K562 (cell line): ENCODE measurements at regions not wholly inside any gene's neighbourhood (a gene's known extent, or its start where the extent isn't known, plus 50 kb on each side); places are given as distances from the start of the nearest gene placed in this dataset.

Experiments
- ETV1 ChIP-seq: fragments of 450-650 bp; conservative IDR thresholded peaks from 2 replicates; pipeline ENCODE4 v1.6.1; 2016; ENCODE audit warnings: missing genetic modification characterization, control low read depth, low read depth, missing compliant biosample characterization
- THRA ChIP-seq: fragments of 450-650 bp; IDR thresholded peaks from 2 replicates; pipeline ENCODE4 v1.6.1; 2017; ENCODE audit warnings: mild to moderate bottlenecking, moderate library complexity
- VEZF1 ChIP-seq: fragments of 200-800 bp; sonication (Bioruptor generic); IDR thresholded peaks from 2 replicates; pipeline ENCODE4 v1.6.1; 2017; ENCODE audit warnings: missing genetic modification characterization, missing compliant biosample characterization
- ZNF830 ChIP-seq: fragments of 250-450 bp; sonication (Bioruptor Pico); IDR thresholded peaks from 2 replicates; pipeline ENCODE4 v1.5.0; 2021; ENCODE audit warnings: mild to moderate bottlenecking
- TF ChIP-seq, protein P1 (sequence below): sonication (generic); formaldehyde crosslinking; IDR thresholded peaks from 2 replicates; pipeline ENCODE4 v1.8.0; 2022; ENCODE audit warnings: mild to moderate bottlenecking, missing genetic modification reagents
- TF ChIP-seq, protein P2 (sequence below), 3 experiments: fragments of 200-800 bp in 1 of 3; fragments of 250-450 bp in 1 of 3; fragments of 450-650 bp in 1 of 3; sonication (Bioruptor Pico) in 1 of 3; sonication (Bioruptor generic) in 1 of 3; formaldehyde crosslinking in 1 of 3; IDR thresholded peaks; 2 replicates each; pipeline versions ENCODE4 v1.6.1 to v1.8.0; 2016 to 2022; ENCODE audit warnings: mild to moderate bottlenecking in 2 of 3, missing genetic modification characterization in 2 of 3, missing compliant biosample characterization in 1 of 3, moderate library complexity in 1 of 3

DNA sequence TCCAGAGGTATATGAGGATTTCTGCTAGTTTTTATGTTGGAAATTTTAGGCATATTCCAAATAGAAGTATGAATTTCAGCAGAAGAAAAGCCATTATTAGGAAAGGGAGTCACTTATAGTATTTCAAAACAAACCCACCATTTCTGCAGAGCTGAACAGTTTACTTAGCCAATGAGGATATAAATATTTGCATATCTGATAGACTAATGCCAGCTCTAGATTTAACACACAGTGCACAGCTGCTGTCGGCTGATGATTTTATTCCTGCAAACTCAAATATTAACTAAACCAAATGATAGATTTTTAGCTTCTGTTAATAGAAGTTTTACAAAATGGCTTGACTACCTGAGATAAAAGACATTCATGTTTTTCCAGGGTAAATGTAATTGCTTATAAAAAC, 375.8 kb upstream of the FANCL start (continued):
- TF ChIP-seq VEZF1 (CRISPR knock-in tag) (no peak), ETV1 (tag) (no peak), ZNF830 (CRISPR knock-in tag) (no peak), THRA (no peak)
- TF ChIP-seq, protein P1, sequence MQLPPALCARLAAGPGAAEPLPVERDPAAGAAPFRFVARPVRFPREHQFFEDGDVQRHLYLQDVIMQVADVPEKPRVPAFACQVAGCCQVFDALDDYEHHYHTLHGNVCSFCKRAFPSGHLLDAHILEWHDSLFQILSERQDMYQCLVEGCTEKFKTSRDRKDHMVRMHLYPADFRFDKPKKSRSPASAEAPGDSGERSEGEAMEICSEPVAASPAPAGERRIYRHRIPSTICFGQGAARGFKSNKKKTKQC (CRISPR knock-in tag) = no peak
- TF ChIP-seq, protein P2, sequence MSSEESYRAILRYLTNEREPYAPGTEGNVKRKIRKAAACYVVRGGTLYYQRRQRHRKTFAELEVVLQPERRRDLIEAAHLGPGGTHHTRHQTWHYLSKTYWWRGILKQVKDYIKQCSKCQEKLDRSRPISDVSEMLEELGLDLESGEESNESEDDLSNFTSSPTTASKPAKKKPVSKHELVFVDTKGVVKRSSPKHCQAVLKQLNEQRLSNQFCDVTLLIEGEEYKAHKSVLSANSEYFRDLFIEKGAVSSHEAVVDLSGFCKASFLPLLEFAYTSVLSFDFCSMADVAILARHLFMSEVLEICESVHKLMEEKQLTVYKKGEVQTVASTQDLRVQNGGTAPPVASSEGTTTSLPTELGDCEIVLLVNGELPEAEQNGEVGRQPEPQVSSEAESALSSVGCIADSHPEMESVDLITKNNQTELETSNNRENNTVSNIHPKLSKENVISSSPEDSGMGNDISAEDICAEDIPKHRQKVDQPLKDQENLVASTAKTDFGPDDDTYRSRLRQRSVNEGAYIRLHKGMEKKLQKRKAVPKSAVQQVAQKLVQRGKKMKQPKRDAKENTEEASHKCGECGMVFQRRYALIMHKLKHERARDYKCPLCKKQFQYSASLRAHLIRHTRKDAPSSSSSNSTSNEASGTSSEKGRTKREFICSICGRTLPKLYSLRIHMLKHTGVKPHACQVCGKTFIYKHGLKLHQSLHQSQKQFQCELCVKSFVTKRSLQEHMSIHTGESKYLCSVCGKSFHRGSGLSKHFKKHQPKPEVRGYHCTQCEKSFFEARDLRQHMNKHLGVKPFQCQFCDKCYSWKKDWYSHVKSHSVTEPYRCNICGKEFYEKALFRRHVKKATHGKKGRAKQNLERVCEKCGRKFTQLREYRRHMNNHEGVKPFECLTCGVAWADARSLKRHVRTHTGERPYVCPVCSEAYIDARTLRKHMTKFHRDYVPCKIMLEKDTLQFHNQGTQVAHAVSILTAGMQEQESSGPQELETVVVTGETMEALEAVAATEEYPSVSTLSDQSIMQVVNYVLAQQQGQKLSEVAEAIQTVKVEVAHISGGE (CRISPR knock-in tag; IDR thresholded peaks at IDR 0.05) = no peak
